Peyer's patch (tissue), 4 donors: ENCODE measurements at regions not wholly inside any gene's neighbourhood (a gene's known extent, or its start where the extent isn't known, plus 50 kb on each side); places are given as distances from the start of the nearest gene placed in this dataset.
A peak's percentile ranks its signal among the peaks of the same experiment; 100 is the strongest.

Experiments used
- DNase-seq, 3 donors: peaks; one replicate each; pipeline ENCODE4 v3.0.0-alpha.2; 2017 to 2019
- H3K27ac ChIP-seq, 4 donors: fragments of 200-600 bp; sonication (generic); one replicate each; pipeline ENCODE4 v1.5.1; 2016 to 2019
- H3K27me3 ChIP-seq, 2 donors: fragments of 200-600 bp; sonication (generic); one replicate each; pipeline ENCODE4 v1.5.1; 2019
- H3K36me3 ChIP-seq, 3 donors: fragments of 200-600 bp; sonication (generic); one replicate each; pipeline ENCODE4 v1.5.1; 2016 to 2019
- H3K4me1 ChIP-seq, 4 donors: fragments of 200-600 bp; sonication (generic); one replicate each; pipeline ENCODE4 v1.5.1; 2016 to 2019
- H3K4me3 ChIP-seq, 4 donors: fragments of 200-600 bp; sonication (generic); 1 replicate in 3 of 4; 2 replicates in 1 of 4; pipeline ENCODE4 v1.5.1; 2016 to 2019; ENCODE audit warnings: mild to moderate bottlenecking in 1 of 4
- H3K9me3 ChIP-seq, 4 donors: fragments of 200-600 bp; sonication (generic); one replicate each; pipeline ENCODE4 v1.5.1; 2016 to 2019; ENCODE audit warnings: mild to moderate bottlenecking in 1 of 4
- POLR2A ChIP-seq, 2 donors: fragments of 450-650 bp; IDR thresholded peaks; one replicate each; pipeline ENCODE4 v1.5.1; 2017; ENCODE audit warnings: antibody characterized with exemption in 2 of 2, mild to moderate bottlenecking in 2 of 2, moderate library complexity in 2 of 2
- TF ChIP-seq, protein P1 (sequence below), 6 experiments: fragments of 450-650 bp in 4 of 6; fragments of 200-600 bp in 2 of 6; sonication (generic) in 1 of 6; IDR thresholded peaks; one replicate each; pipeline ENCODE4 v1.5.1; 2017 to 2019; ENCODE audit warnings: antibody characterized with exemption in 6 of 6, mild to moderate bottlenecking in 3 of 6, moderate library complexity in 1 of 6

DNA sequence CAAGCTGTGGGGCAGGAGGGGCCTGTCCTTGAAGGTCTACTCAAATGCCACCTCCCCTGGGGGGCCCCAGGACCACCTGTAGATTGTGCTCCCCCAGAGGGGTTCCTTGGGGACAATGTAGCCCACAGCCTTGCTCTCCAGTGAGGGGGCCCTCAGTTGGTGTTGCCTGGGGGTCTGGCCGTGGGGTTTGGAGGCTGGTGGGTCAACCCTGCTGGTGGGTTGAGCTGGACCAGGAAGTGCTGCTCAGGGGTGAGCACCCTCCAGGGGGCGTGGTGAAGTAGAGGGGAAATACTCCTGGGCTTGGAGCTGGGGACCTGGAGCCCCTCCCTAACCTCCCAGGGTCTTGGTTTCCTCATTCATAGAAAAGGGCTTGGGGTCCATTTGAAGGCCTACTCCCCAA, 143.6 kb upstream of the WNT4 start:
- TF ChIP-seq POLR2A (IDR thresholded peaks at IDR 0.05) = no peak
- TF ChIP-seq, protein P1, sequence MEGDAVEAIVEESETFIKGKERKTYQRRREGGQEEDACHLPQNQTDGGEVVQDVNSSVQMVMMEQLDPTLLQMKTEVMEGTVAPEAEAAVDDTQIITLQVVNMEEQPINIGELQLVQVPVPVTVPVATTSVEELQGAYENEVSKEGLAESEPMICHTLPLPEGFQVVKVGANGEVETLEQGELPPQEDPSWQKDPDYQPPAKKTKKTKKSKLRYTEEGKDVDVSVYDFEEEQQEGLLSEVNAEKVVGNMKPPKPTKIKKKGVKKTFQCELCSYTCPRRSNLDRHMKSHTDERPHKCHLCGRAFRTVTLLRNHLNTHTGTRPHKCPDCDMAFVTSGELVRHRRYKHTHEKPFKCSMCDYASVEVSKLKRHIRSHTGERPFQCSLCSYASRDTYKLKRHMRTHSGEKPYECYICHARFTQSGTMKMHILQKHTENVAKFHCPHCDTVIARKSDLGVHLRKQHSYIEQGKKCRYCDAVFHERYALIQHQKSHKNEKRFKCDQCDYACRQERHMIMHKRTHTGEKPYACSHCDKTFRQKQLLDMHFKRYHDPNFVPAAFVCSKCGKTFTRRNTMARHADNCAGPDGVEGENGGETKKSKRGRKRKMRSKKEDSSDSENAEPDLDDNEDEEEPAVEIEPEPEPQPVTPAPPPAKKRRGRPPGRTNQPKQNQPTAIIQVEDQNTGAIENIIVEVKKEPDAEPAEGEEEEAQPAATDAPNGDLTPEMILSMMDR (IDR thresholded peaks at IDR 0.05) = no peak
- no peaks in the 10 kb centered on the region for H3K27me3 ChIP-seq
- H3K4me3 ChIP-seq = no peak overlapping the region
- no peaks in the 10 kb centered on the region for H3K36me3 ChIP-seq
- no peaks in the 10 kb centered on the region for H3K9me3 ChIP-seq
- H3K27ac ChIP-seq = no peak overlapping the region
- H3K4me1 ChIP-seq = no peaks in the 10 kb centered on the region
- peak in 1 of 3 donors; percentile 34 for DNase-seq

DNA sequence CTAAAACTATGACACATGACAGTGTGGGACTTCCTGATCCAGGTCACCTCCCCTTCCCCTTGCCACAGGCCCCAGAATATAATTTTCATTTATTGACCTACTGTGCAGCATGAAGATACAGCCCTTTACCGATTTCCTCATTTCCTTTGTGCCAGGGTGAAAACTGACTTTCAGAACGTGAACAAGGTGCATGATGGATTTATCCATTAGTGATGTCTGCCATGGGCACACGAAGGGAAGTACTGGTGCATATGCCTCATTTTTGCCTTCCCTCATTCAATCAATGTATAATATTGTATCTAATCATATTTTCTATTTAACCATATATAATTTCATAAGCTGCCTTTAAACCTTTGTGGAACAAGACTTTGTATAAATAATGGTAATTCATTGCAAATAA, 144.4 kb upstream of the WNT4 start:
- DNase-seq = no peak
- H3K4me1 ChIP-seq = no peaks in the 10 kb centered on the region
- TF ChIP-seq, protein P1 (IDR thresholded peaks at IDR 0.05) = no peak
- no peak for TF ChIP-seq POLR2A (IDR thresholded peaks at IDR 0.05)

DNA sequence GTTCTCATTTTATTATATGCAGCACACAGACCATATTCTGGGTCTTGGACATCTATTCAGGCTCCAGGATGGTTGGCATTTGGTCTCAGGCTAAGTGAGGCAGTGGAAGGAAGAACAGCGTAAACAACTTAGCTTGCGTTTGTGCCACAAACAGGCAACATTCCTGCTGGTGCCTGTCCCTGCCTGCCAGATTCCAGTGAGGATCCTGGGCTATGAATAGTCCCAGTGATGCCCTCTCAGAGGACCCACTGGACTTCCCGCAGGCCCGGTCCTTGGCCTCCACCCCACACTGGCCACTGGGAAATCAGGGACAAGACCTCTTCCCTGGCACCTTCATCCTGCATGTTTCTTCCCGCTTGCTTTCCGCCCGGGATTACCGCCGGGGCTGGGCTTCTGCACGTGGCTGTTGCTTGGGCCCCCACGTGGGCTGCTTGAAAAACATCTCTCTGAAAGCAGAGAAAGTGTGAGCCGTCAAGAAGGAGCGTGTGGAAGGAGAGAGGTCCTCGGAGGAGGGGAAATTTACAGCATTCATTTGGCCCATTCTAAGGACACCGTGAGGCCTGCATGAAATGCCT, 145.1 kb upstream of the WNT4 start:
- DNase-seq = peak in 1 of 3 donors; percentile 36
- Histone ChIP-seq H3K27me3 (no peaks in the 10 kb centered on the region), H3K9me3 (no peaks in the 10 kb centered on the region), H3K4me3 (no peak overlapping the region), H3K4me1 (no peaks in the 10 kb centered on the region), H3K27ac (no peak overlapping the region), H3K36me3 (no peaks in the 10 kb centered on the region)
- TF ChIP-seq POLR2A (IDR thresholded peaks at IDR 0.05) = no peak
- TF ChIP-seq, protein P1 (IDR thresholded peaks at IDR 0.05) = no peak

More for the DNA sequence above, 144.4 kb upstream of the WNT4 start:
- no peaks in the 10 kb centered on the region for H3K9me3 ChIP-seq
- H3K4me3 ChIP-seq = no peak overlapping the region
- H3K36me3 ChIP-seq = no peaks in the 10 kb centered on the region
- no peak overlapping the region for H3K27ac ChIP-seq
- no peaks in the 10 kb centered on the region for H3K27me3 ChIP-seq

DNA sequence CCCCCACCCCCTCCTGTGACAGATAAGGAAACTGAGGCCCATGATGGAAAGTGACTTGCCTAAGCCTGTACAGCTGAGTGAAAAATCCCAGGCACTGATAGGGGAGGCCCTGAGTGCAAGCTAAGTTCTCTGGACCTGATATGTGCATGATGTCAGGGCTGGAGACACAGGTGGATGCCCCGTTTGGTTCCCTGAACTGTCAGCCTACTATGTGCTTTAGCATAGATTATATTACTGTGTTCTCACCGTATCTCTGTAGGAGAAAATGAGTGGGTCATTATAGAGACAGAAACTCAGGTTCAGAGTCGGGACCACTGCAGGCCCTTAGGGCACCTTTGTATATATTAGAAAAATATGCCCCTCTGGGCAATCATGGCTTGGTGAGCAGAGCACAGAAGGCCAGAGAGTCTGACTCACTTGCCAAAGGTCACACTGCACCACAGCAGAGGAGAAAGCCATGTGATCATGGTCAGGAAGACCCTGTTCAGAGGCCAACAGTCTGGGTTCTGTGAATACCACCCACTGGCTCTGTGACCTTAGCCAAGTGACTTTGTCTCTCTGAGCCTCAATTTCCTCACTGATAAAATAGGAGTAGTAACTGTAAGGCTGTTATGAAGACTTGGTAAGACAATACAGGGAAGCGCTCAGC, 145.8 kb upstream of the WNT4 start:
- Histone ChIP-seq H3K9me3 (no peaks in the 10 kb centered on the region), H3K27ac (peak overlapping the region in 1 of 4 donors; percentile 6), H3K27me3 (no peaks in the 10 kb centered on the region), H3K4me3 (no peak overlapping the region), H3K36me3 (no peaks in the 10 kb centered on the region), H3K4me1 (no peaks in the 10 kb centered on the region)
- DNase-seq = peak in 1 of 3 donors; percentile 41
- TF ChIP-seq, protein P1 (IDR thresholded peaks at IDR 0.05) = no peak
- no peak for TF ChIP-seq POLR2A (IDR thresholded peaks at IDR 0.05)

DNA sequence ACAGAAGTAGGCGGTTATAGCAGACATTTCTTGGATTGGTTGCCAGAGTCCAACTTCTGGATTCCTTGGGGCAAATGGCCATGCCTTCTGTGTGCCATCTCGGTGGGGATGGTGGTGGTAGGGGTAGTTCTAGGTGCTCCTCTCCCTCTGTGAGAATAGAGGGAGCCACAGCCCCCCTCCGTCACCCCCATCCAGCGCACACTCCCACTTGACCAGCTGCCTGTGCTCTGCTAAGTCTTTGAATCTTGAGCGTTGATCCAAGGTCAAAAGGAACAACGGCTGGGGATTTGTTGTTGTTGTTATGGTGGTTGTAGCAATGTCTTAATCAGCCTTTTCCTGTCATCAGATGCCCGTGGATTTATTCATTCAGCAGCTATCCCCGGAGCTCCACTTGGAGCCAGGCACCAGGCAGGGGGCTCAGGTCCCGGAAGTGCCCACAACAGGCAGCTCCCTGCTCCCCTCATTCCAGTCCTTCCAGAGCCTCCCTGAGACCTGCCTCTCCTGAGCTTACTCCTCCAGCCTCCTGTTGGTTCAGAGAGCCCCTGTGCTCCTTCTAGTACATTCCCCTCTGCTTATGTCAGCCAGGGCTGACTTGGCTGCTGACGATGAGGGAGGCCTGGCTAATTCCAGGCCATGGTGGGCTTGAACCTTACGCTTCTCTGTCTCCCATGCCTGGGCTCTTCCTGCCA, 146.6 kb upstream of the WNT4 start:
- Histone ChIP-seq H3K9me3 (no peaks in the 10 kb centered on the region), H3K4me1 (no peaks in the 10 kb centered on the region), H3K27ac (peak overlapping the region in 1 of 4 donors; percentile 6), H3K36me3 (no peaks in the 10 kb centered on the region), H3K27me3 (no peaks in the 10 kb centered on the region), H3K4me3 (no peak overlapping the region)
- TF ChIP-seq POLR2A (IDR thresholded peaks at IDR 0.05) = no peak
- TF ChIP-seq, protein P1 (IDR thresholded peaks at IDR 0.05) = no peak
- DNase-seq = peak in 1 of 3 donors; percentile 34
